ENCODE measurements at regions not wholly inside any gene's neighbourhood (a gene's known extent, or its start where the extent isn't known, plus 50 kb on each side); places are given as distances from the start of the nearest gene placed in this dataset.

- H3K27ac ChIP-seq = no peak overlapping the region
- H3K27me3 ChIP-seq = no peaks in the 10 kb centered on the region
- H3K36me3 ChIP-seq = no peaks in the 10 kb centered on the region
- H3K4me1 ChIP-seq = no peaks in the 10 kb centered on the region
- TF ChIP-seq POLR2A (IDR thresholded peaks at IDR 0.05) (no peak), CTCF (IDR thresholded peaks at IDR 0.05 in 4 of 5, conservative IDR thresholded peaks at IDR 0.05 in 1 of 5) (no peak)
- H3K4me3 ChIP-seq = no peak overlapping the region
- DNase-seq (no peak), ATAC-seq (no peak)
- no peaks in the 10 kb centered on the region for H3K9me3 ChIP-seq
- intact Hi-C loops (cut with DNase I; ENCODE audit: low total_unique reads) = no loop called here
- in situ Hi-C loops (cut with MboI; ENCODE audit: low sequenced_read_pairs in 4 of 4) = no loop called here
Measured at GRCh38 chr3:117184574-117184973, 475.0 kb downstream of the TUSC7 start.

GRCh38 chr3:117191245-117191644 is 481.7 kb downstream of the TUSC7 start:
- ATAC-seq (no peak), DNase-seq (no peak)
- Histone ChIP-seq H3K4me3 (no peak overlapping the region), H3K27ac (no peak overlapping the region), H3K36me3 (no peaks in the 10 kb centered on the region), H3K9me3 (no peaks in the 10 kb centered on the region), H3K4me1 (no peaks in the 10 kb centered on the region), H3K27me3 (no peaks in the 10 kb centered on the region)
- TF ChIP-seq POLR2A (IDR thresholded peaks at IDR 0.05) (no peak), CTCF (IDR thresholded peaks at IDR 0.05 in 4 of 5, conservative IDR thresholded peaks at IDR 0.05 in 1 of 5) (no peak)
- in situ Hi-C loops (cut with MboI; ENCODE audit: low sequenced_read_pairs in 4 of 4) (no loop called here), intact Hi-C loops (cut with DNase I; ENCODE audit: low total_unique reads) (no loop called here)

- intact Hi-C loops (cut with DNase I; ENCODE audit: low total_unique reads) (no loop called here), in situ Hi-C loops (cut with MboI; ENCODE audit: low sequenced_read_pairs in 4 of 4) (no loop called here)
- TF ChIP-seq CTCF (IDR thresholded peaks at IDR 0.05 in 4 of 5, conservative IDR thresholded peaks at IDR 0.05 in 1 of 5) (no peak), POLR2A (IDR thresholded peaks at IDR 0.05) (no peak)
- no peaks in the 10 kb centered on the region for H3K36me3 ChIP-seq
- no peaks in the 10 kb centered on the region for H3K27me3 ChIP-seq
- H3K4me1 ChIP-seq = no peaks in the 10 kb centered on the region
- H3K27ac ChIP-seq = no peak overlapping the region
- ATAC-seq = no peak
- H3K9me3 ChIP-seq = no peaks in the 10 kb centered on the region
- DNase-seq = no peak
- H3K4me3 ChIP-seq = no peak overlapping the region
Measured at GRCh38 chr3:117192888-117193287, 483.3 kb downstream of the TUSC7 start.

GRCh38 chr3:117193390-117193789 is 483.8 kb downstream of the TUSC7 start:
- ATAC-seq (no peak), DNase-seq (no peak)
- no peaks in the 10 kb centered on the region for H3K4me1 ChIP-seq
- intact Hi-C loops (cut with DNase I; ENCODE audit: low total_unique reads) = no loop called here
- TF ChIP-seq POLR2A (IDR thresholded peaks at IDR 0.05) = no peak
- no peak for TF ChIP-seq CTCF (IDR thresholded peaks at IDR 0.05 in 4 of 5, conservative IDR thresholded peaks at IDR 0.05 in 1 of 5)
- H3K36me3 ChIP-seq = no peaks in the 10 kb centered on the region
- in situ Hi-C loops (cut with MboI; ENCODE audit: low sequenced_read_pairs in 4 of 4) = no loop called here
- H3K9me3 ChIP-seq = no peaks in the 10 kb centered on the region
- H3K27me3 ChIP-seq = no peaks in the 10 kb centered on the region
- H3K27ac ChIP-seq = no peak overlapping the region
- no peak overlapping the region for H3K4me3 ChIP-seq

GRCh38 chr3:117195034-117195433 is 485.5 kb downstream of the TUSC7 start:
- Histone ChIP-seq H3K27me3 (no peaks in the 10 kb centered on the region), H3K36me3 (no peaks in the 10 kb centered on the region), H3K4me3 (no peak overlapping the region), H3K27ac (no peak overlapping the region), H3K4me1 (no peaks in the 10 kb centered on the region), H3K9me3 (no peaks in the 10 kb centered on the region)
- intact Hi-C loops (cut with DNase I; ENCODE audit: low total_unique reads) (no loop called here), in situ Hi-C loops (cut with MboI; ENCODE audit: low sequenced_read_pairs in 4 of 4) (no loop called here)
- DNase-seq (no peak), ATAC-seq (no peak)
- TF ChIP-seq CTCF (IDR thresholded peaks at IDR 0.05 in 4 of 5, conservative IDR thresholded peaks at IDR 0.05 in 1 of 5) (no peak), POLR2A (IDR thresholded peaks at IDR 0.05) (no peak)

All from gastrocnemius medialis (tissue), 4 donors.